BJ (cell line): ENCODE measurements at regions not wholly inside any gene's neighbourhood (a gene's known extent, or its start where the extent isn't known, plus 50 kb on each side); places are given as distances from the start of the nearest gene placed in this dataset.

Source experiments
- CTCF ChIA-PET: fragments of 350-600 bp; formaldehyde crosslinking; extraction: SDS; loops from one replicate; lab custom pipeline; 2021; ENCODE audit warnings: antibody characterized with exemption, inconsistent platforms; lab: Yijun Ruan, JAX
- POLR2A ChIA-PET: fragments of 300-600 bp; sonication (Branson Sonifier 250); formaldehyde crosslinking; extraction: SDS; loops from one replicate; lab custom pipeline; 2021; ENCODE audit warnings: antibody characterized with exemption; lab: Charles Lee
- DNase-seq: peaks from one replicate; pipeline ENCODE4 v3.0.0-alpha.2; 2011; ENCODE audit warnings: low read depth
- H3K27me3 ChIP-seq: 2 replicates; pipeline ENCODE4 v1.6.0; 2011; ENCODE audit warnings: low read length; ENCODE audit not compliant: control insufficient read depth, insufficient read depth
- H3K36me3 ChIP-seq: 2 replicates; pipeline ENCODE4 v1.5.1; 2011; ENCODE audit warnings: low read length; ENCODE audit not compliant: control insufficient read depth, insufficient read depth
- H3K4me3 ChIP-seq: 2 replicates; pipeline ENCODE4 v1.5.1; 2011; ENCODE audit warnings: low read depth, mild to moderate bottlenecking, control low read depth, low read length
- TF ChIP-seq, protein P1 (sequence below): IDR thresholded peaks from 2 replicates; pipeline ENCODE4 v1.5.1; 2011; ENCODE audit warnings: low read depth, mild to moderate bottlenecking, control low read depth, inconsistent platforms, low read length, moderate library complexity; ENCODE audit not compliant: insufficient read depth

GRCh38 chr15:100761290-100761935 lies 118.2 kb upstream of the ALDH1A3 start:
- CTCF ChIA-PET, result interaction anchor here (0.7 to 1.5 kb wide), 5 partner anchors 9 to 108 kb away, joined by 3 to 6 read pairs (median 4); no protein-coding TSS in a partner anchor
- Histone ChIP-seq H3K36me3 (no peaks in the 10 kb centered on the region), H3K4me3 (no peak overlapping the region), H3K27me3 (no peaks in the 10 kb centered on the region)
- TF ChIP-seq, protein P1, sequence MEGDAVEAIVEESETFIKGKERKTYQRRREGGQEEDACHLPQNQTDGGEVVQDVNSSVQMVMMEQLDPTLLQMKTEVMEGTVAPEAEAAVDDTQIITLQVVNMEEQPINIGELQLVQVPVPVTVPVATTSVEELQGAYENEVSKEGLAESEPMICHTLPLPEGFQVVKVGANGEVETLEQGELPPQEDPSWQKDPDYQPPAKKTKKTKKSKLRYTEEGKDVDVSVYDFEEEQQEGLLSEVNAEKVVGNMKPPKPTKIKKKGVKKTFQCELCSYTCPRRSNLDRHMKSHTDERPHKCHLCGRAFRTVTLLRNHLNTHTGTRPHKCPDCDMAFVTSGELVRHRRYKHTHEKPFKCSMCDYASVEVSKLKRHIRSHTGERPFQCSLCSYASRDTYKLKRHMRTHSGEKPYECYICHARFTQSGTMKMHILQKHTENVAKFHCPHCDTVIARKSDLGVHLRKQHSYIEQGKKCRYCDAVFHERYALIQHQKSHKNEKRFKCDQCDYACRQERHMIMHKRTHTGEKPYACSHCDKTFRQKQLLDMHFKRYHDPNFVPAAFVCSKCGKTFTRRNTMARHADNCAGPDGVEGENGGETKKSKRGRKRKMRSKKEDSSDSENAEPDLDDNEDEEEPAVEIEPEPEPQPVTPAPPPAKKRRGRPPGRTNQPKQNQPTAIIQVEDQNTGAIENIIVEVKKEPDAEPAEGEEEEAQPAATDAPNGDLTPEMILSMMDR, result no peak
- POLR2A ChIA-PET, result no interaction called here
- DNase-seq, result no peak

DNA sequence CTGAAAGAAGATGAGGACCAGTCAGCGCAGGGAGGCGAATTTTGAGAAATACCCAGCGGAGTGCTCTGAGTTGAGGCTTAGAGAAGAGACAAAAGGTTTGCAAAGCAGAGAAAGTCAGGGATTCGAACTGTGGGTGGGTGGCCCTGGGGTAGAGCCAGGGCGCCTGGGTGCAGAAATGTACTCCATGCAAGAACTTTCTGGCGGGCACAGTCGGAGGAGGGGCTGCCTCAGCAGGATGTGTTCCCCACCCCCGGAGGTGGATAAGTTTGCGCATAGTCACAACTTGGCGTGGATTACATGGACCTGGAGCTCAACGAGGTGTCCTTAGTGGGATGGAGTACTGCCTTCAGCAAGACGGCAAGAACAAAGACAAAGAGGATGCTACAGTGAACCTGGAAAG lies 117.3 kb upstream of the ALDH1A3 start:
- H3K36me3 ChIP-seq, result no peaks in the 10 kb centered on the region
- no peak for DNase-seq
- no peaks in the 10 kb centered on the region for H3K27me3 ChIP-seq
- TF ChIP-seq, protein P1, result no peak
- ChIA-PET CTCF (interaction anchor here (1.5 kb wide), 1 partner anchor 91 kb away, joined by 3 read pairs; no protein-coding TSS in a partner anchor), POLR2A (no interaction called here)
- no peak overlapping the region for H3K4me3 ChIP-seq

DNA sequence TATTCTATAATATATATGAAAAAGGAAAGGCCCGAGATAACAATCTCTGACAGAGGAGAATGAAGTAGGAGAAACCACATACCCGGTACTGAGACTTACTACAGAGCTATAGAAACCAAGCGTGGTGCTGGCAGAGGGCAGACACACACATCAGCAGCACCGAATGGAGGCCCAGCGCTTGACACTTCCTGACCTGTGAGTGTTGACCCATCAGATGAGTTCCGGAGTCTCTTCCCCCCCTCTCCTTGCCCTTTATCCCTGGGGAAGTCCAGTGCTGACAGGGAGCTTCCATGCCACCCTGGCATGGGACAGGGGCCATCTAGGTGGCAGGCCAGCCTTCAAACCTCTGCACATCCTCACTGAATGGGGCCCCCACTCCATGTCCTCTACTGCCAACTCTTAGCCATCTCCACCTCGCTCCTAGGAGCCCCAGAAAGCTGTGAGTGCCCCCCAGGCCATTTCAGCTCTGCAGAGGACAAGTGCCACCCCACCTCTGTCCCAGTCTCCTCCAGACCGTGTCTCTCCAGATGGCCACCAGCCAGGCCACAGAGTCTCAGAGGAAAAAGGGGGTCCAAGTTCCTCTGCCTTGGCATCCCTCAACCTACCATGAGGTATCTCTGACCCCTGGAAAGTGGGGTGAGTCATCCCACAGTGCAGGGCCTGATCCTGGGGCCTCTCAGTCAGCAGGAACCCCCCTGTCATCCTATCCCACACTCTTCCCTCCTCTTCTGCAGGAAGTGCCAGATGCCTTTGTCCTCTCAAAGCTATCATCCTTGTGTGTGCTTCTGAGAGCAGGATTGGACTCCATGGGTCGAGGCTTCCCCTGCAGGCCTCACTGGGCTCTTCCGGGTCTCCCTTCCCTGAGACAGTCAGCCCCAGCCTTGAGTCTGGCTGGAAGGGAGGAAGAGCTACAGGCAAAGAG lies 116.5 kb upstream of the ALDH1A3 start:
- POLR2A ChIA-PET, result no interaction called here
- TF ChIP-seq, protein P1, result no peak

GRCh38 chr15:100763835-100764750 lies 115.5 kb upstream of the ALDH1A3 start:
- ChIA-PET POLR2A (no interaction called here), CTCF (interaction anchor here (0.8 to 1.4 kb wide), 3 partner anchors 33 to 109 kb away, joined by 3 read pairs; no protein-coding TSS in a partner anchor)
- no peak for DNase-seq
- H3K4me3 ChIP-seq, result no peak overlapping the region
- no peaks in the 10 kb centered on the region for H3K27me3 ChIP-seq
- no peaks in the 10 kb centered on the region for H3K36me3 ChIP-seq
- TF ChIP-seq, protein P1, result no peak

More for the DNA sequence above, 116.5 kb upstream of the ALDH1A3 start:
- Histone ChIP-seq H3K27me3 (no peaks in the 10 kb centered on the region), H3K36me3 (no peaks in the 10 kb centered on the region), H3K4me3 (no peak overlapping the region)
- no peak for DNase-seq
- CTCF ChIA-PET, result interaction anchor here (0.8 to 1.5 kb wide), 3 partner anchors 32 to 110 kb away, joined by 3 read pairs; no protein-coding TSS in a partner anchor
